GM23338 (cell line): ENCODE measurements at regions not wholly inside any gene's neighbourhood (a gene's known extent, or its start where the extent isn't known, plus 50 kb on each side); places are given as distances from the start of the nearest gene placed in this dataset.

Source experiments
- ATAC-seq: fragments of 200-7000 bp; cut with Tn5 transposase; 3 replicates; pipeline ENCODE4 v1.9.1; 2020
- DNase-seq: peaks from one replicate; pipeline ENCODE4 v3.0.0-alpha.2; 2015; ENCODE audit warnings: low spot score
- H2AFZ ChIP-seq: fragments of 200-600 bp; sonication (generic); 2 replicates; pipeline ENCODE4 v1.8.0; 2016; ENCODE audit warnings: antibody characterized with exemption, mild to moderate bottlenecking, moderate library complexity
- H3F3A ChIP-seq: fragments of 200-600 bp; sonication (generic); replicated peaks from 2 replicates; pipeline ENCODE4 v1.8.0; 2017; ENCODE audit warnings: antibody characterized with exemption, mixed run types, low read depth
- H3K27ac ChIP-seq: fragments of 200-600 bp; sonication (generic); 2 replicates; pipeline ENCODE4 v1.6.1; 2016; ENCODE audit warnings: low read depth
- H3K27me3 ChIP-seq: fragments of 200-600 bp; sonication (generic); 2 replicates; pipeline ENCODE4 v1.8.0; 2016; ENCODE audit warnings: mild to moderate bottlenecking, mixed run types, moderate library complexity; ENCODE audit not compliant: insufficient read depth
- H3K36me3 ChIP-seq: fragments of 200-600 bp; sonication (generic); 2 replicates; pipeline ENCODE4 v1.8.0; 2016; ENCODE audit warnings: mild to moderate bottlenecking; ENCODE audit not compliant: insufficient read depth
- H3K4me1 ChIP-seq: fragments of 200-600 bp; sonication (generic); 2 replicates; pipeline ENCODE4 v1.8.0; 2016; ENCODE audit warnings: mild to moderate bottlenecking, moderate library complexity; ENCODE audit not compliant: insufficient read depth
- H3K4me2 ChIP-seq: fragments of 200-600 bp; sonication (generic); 2 replicates; pipeline ENCODE4 v1.7.1; 2017; ENCODE audit warnings: mixed run types
- H3K4me3 ChIP-seq: fragments of 200-600 bp; sonication (generic); 2 replicates; pipeline ENCODE4 v1.6.1; 2016; ENCODE audit warnings: mixed run types
- H3K79me2 ChIP-seq: fragments of 200-600 bp; sonication (generic); replicated peaks from 2 replicates; pipeline ENCODE4 v1.8.0; 2017; ENCODE audit warnings: mild to moderate bottlenecking; ENCODE audit not compliant: insufficient read depth
- H3K9me2 ChIP-seq: fragments of 200-600 bp; sonication (generic); 2 replicates; pipeline ENCODE4 v1.8.0; 2017; ENCODE audit not compliant: insufficient read depth
- H4K20me1 ChIP-seq: fragments of 200-600 bp; sonication (generic); replicated peaks from 2 replicates; pipeline ENCODE4 v1.8.0; 2017; ENCODE audit warnings: mild to moderate bottlenecking; ENCODE audit not compliant: insufficient read depth
- H3K27ac Mint-ChIP-seq: 2 replicates; pipeline ENCODE4 v1.8.0; 2020; ENCODE audit warnings: inconsistent platforms, mild to moderate bottlenecking, moderate library complexity, mixed read lengths
- H3K27me3 Mint-ChIP-seq: 3 replicates; pipeline ENCODE4 v1.8.0; 2022; ENCODE audit warnings: low read depth, mild to moderate bottlenecking, moderate library complexity, mixed read lengths, inconsistent platforms; ENCODE audit not compliant: insufficient read depth, poor library complexity
- H3K36me3 Mint-ChIP-seq: 3 replicates; pipeline ENCODE4 v1.8.0; 2021; ENCODE audit warnings: low read depth, mild to moderate bottlenecking, inconsistent platforms, moderate library complexity, mixed read lengths
- H3K4me1 Mint-ChIP-seq: 3 replicates; pipeline ENCODE4 v1.8.0; 2020; ENCODE audit warnings: mild to moderate bottlenecking, inconsistent platforms, mixed read lengths
- H3K4me3 Mint-ChIP-seq: 3 replicates; pipeline ENCODE4 v1.8.0; 2021; ENCODE audit warnings: moderate library complexity, mild to moderate bottlenecking, inconsistent platforms, mixed read lengths
- H3K9me3 Mint-ChIP-seq: 3 replicates; pipeline ENCODE4 v1.8.0; 2020; ENCODE audit warnings: moderate library complexity, mild to moderate bottlenecking, inconsistent platforms, mixed read lengths
- CREB1 ChIP-seq: fragments of 250-450 bp; sonication (Bioruptor Pico); IDR thresholded peaks from 2 replicates; pipeline ENCODE4 v1.5.0; 2020; ENCODE audit warnings: low read depth, mild to moderate bottlenecking, moderate library complexity
- CTCF ChIP-seq, 2 experiments: fragments of 200-600 bp in 1 of 2; sonication (generic) in 1 of 2; conservative IDR thresholded peaks; 2 replicates each; pipeline versions ENCODE4 v1.5.1 to v1.6.1; 2016 to 2017; ENCODE audit warnings: antibody characterized with exemption in 2 of 2, low read depth in 2 of 2, mild to moderate bottlenecking in 2 of 2, moderate library complexity in 1 of 2
- ETS1 ChIP-seq: IDR thresholded peaks from 2 replicates; pipeline ENCODE4 v1.6.1; 2016; ENCODE audit warnings: antibody characterized with exemption
- EZH2 ChIP-seq: fragments of 200-600 bp; sonication (generic); IDR thresholded peaks from one replicate; pipeline ENCODE4 v1.8.0; 2017; ENCODE audit warnings: antibody characterized with exemption, mild to moderate bottlenecking, low read depth; ENCODE audit not compliant: unreplicated experiment
- EZH2phosphoT487 ChIP-seq: fragments of 200-600 bp; sonication (generic); IDR thresholded peaks from one replicate; pipeline ENCODE4 v1.8.1; 2018; ENCODE audit warnings: antibody characterized with exemption; ENCODE audit not compliant: unreplicated experiment
- JUNB ChIP-seq: IDR thresholded peaks from one replicate; pipeline ENCODE4 v1.6.1; 2016; ENCODE audit warnings: antibody characterized with exemption; ENCODE audit not compliant: unreplicated experiment
- POLR2AphosphoS5 ChIP-seq: IDR thresholded peaks from 2 replicates; pipeline ENCODE4 v1.6.1; 2016; ENCODE audit warnings: antibody characterized with exemption, low read depth
- REST ChIP-seq: IDR thresholded peaks from one replicate; pipeline ENCODE4 v1.6.1; 2018; ENCODE audit warnings: antibody characterized with exemption; ENCODE audit not compliant: unreplicated experiment
- STAT1 ChIP-seq: IDR thresholded peaks from one replicate; pipeline ENCODE4 v1.6.1; 2016; ENCODE audit warnings: antibody characterized with exemption; ENCODE audit not compliant: unreplicated experiment
- ZNF114 ChIP-seq: fragments of 250-450 bp; sonication (Bioruptor Pico); IDR thresholded peaks from 2 replicates; pipeline ENCODE4 v1.5.0; 2020; ENCODE audit warnings: mild to moderate bottlenecking, moderate library complexity
- ZNF331 ChIP-seq: fragments of 250-450 bp; sonication (Bioruptor Pico); IDR thresholded peaks from 2 replicates; pipeline ENCODE4 v1.5.0; 2020; ENCODE audit warnings: low read depth, mild to moderate bottlenecking, moderate library complexity
- ZNF462 ChIP-seq: fragments of 250-450 bp; sonication (Bioruptor Pico); IDR thresholded peaks from 2 replicates; pipeline ENCODE4 v1.5.0; 2020; ENCODE audit warnings: mild to moderate bottlenecking, moderate library complexity

GRCh38 chr5:57635146-57635777, 152.7 kb upstream of the ACTBL2 start (continued):
- TF ChIP-seq ZNF462 (CRISPR knock-in tag) (no peak), STAT1 (no peak), EZH2phosphoT487 (no peak), CREB1 (CRISPR knock-in tag) (no peak), ZNF331 (no peak)

GRCh38 chr5:57632937-57633336, 150.3 kb upstream of the ACTBL2 start:
- no peaks in the 10 kb centered on the region for H3K36me3 ChIP-seq
- H3K27me3 ChIP-seq, result no peaks in the 10 kb centered on the region
- DNase-seq, result no peak
- H3K4me3 Mint-ChIP-seq, result no peak overlapping the region
- no peaks in the 10 kb centered on the region for H3K4me1 Mint-ChIP-seq
- H3K9me2 ChIP-seq, result no peaks in the 10 kb centered on the region; the same call in 1 of the 2 replicates
- no peak overlapping the region for H3K4me2 ChIP-seq
- H3K4me1 ChIP-seq, result no peaks in the 10 kb centered on the region
- no peaks in the 10 kb centered on the region for H4K20me1 ChIP-seq
- no peaks in the 10 kb centered on the region for H3K9me3 Mint-ChIP-seq
- H3K36me3 Mint-ChIP-seq, result no peaks in the 10 kb centered on the region
- no peaks in the 10 kb centered on the region for H3K79me2 ChIP-seq
- H3K27ac Mint-ChIP-seq, result no peak overlapping the region
- no peak overlapping the region for H3K4me3 ChIP-seq
- no peaks in the 10 kb centered on the region for H3F3A ChIP-seq
- no peak overlapping the region for H3K27ac ChIP-seq
- no peak for ATAC-seq
- no peak overlapping the region for H2AFZ ChIP-seq
- peaks cover 2% of the 10 kb centered on the region for H3K27me3 Mint-ChIP-seq
- no peak for TF ChIP-seq ETS1
- no peak for TF ChIP-seq EZH2phosphoT487
- no peak for TF ChIP-seq EZH2
- no peak for TF ChIP-seq CTCF (conservative IDR thresholded peaks at IDR 0.05; ENCODE audit: low read depth in 2 of 2)
- no peak for TF ChIP-seq ZNF114 (CRISPR knock-in tag)
- no peak for TF ChIP-seq STAT1
- no peak for TF ChIP-seq REST
- no peak for TF ChIP-seq POLR2AphosphoS5
- TF ChIP-seq JUNB, result no peak
- no peak for TF ChIP-seq CREB1 (CRISPR knock-in tag)
- TF ChIP-seq ZNF331, result no peak
